Stimulated activated naive CD8-positive, alpha-beta T cell treated with anti-CD3 and anti-CD28 coated beads, Interleukin-15, amount 100 ng/mL, for 72 hours (primary cell): ENCODE measurements at regions not wholly inside any gene's neighbourhood (a gene's known extent, or its start where the extent isn't known, plus 50 kb on each side); places are given as distances from the start of the nearest gene placed in this dataset.
A peak's percentile ranks its signal among the peaks of the same experiment; 100 is the strongest.

Experiments
- ATAC-seq: fragments of 150-1000 bp; cut with Tn5 transposase; 2 replicates; pipeline ENCODE4 v1.10.0; 2021; ENCODE audit warnings: mild to moderate bottlenecking, moderate library complexity
- DNase-seq, 2 donors: peaks; one replicate each; pipeline ENCODE4 v3.0.0; 2021 to 2022
- H3K27ac Mint-ChIP-seq, 2 donors: one replicate each; pipeline ENCODE4 v1.8.0; 2022; ENCODE audit warnings: mild to moderate bottlenecking in 2 of 2, mixed read lengths in 2 of 2, moderate library complexity in 2 of 2
- H3K27me3 Mint-ChIP-seq: one replicate; pipeline ENCODE4 v1.8.0; 2022; ENCODE audit warnings: mixed read lengths
- H3K4me1 Mint-ChIP-seq: one replicate; pipeline ENCODE4 v1.8.0; 2022; ENCODE audit warnings: mild to moderate bottlenecking, mixed read lengths
- H3K4me3 Mint-ChIP-seq, 2 donors: one replicate each; pipeline ENCODE4 v1.8.0; 2022; ENCODE audit warnings: mild to moderate bottlenecking in 2 of 2, mixed read lengths in 2 of 2, moderate library complexity in 1 of 2
- H3K9me3 Mint-ChIP-seq, 2 donors: one replicate each; pipeline ENCODE4 v1.8.0; 2022; ENCODE audit warnings: mixed read lengths in 2 of 2

GRCh38 chr13:53499576-53500133 is 471.0 kb downstream of the OLFM4 start:
- ATAC-seq (no peak), DNase-seq (no peak)
- Mint-ChIP-seq H3K9me3 (peaks cover 6 to 16% of the 10 kb centered on the region in 2 donors), H3K4me1 (no peaks in the 10 kb centered on the region), H3K27ac (no peak overlapping the region), H3K4me3 (no peak overlapping the region), H3K27me3 (no peaks in the 10 kb centered on the region)

GRCh38 chr13:53501387-53501786 is 472.8 kb downstream of the OLFM4 start:
- no peak overlapping the region for H3K4me3 Mint-ChIP-seq
- H3K27me3 Mint-ChIP-seq = no peaks in the 10 kb centered on the region
- no peak overlapping the region for H3K27ac Mint-ChIP-seq
- peaks cover 9% of the 10 kb centered on the region in 2 donors for H3K9me3 Mint-ChIP-seq
- DNase-seq (no peak), ATAC-seq (no peak)
- H3K4me1 Mint-ChIP-seq = no peaks in the 10 kb centered on the region

GRCh38 chr13:53507741-53508140 is 479.1 kb downstream of the OLFM4 start:
- Mint-ChIP-seq H3K27me3 (no peaks in the 10 kb centered on the region), H3K4me3 (no peak overlapping the region), H3K4me1 (no peaks in the 10 kb centered on the region), H3K27ac (no peak overlapping the region), H3K9me3 (peaks cover 7 to 24% of the 10 kb centered on the region in 2 donors)
- DNase-seq = no peak
- no peak for ATAC-seq

- no peaks in the 10 kb centered on the region for H3K27me3 Mint-ChIP-seq
- H3K9me3 Mint-ChIP-seq = peaks cover 3 to 17% of the 10 kb centered on the region in 2 donors
- no peak overlapping the region for H3K27ac Mint-ChIP-seq
- H3K4me3 Mint-ChIP-seq = no peak overlapping the region
- no peak for DNase-seq
- ATAC-seq = no peak
- H3K4me1 Mint-ChIP-seq = no peaks in the 10 kb centered on the region
Observed at GRCh38 chr13:53512635-53513034, 484.0 kb downstream of the OLFM4 start.

- DNase-seq = no peak
- peaks cover 3 to 17% of the 10 kb centered on the region in 2 donors for H3K9me3 Mint-ChIP-seq
- H3K27me3 Mint-ChIP-seq = no peaks in the 10 kb centered on the region
- no peak overlapping the region for H3K4me3 Mint-ChIP-seq
- ATAC-seq = no peak
- no peaks in the 10 kb centered on the region for H3K4me1 Mint-ChIP-seq
- no peak overlapping the region for H3K27ac Mint-ChIP-seq
Observed at GRCh38 chr13:53513226-53513625, 484.6 kb downstream of the OLFM4 start.

- ATAC-seq (no peak), DNase-seq (no peak)
- no peaks in the 10 kb centered on the region for H3K27me3 Mint-ChIP-seq
- no peak overlapping the region for H3K27ac Mint-ChIP-seq
- H3K4me3 Mint-ChIP-seq = no peak overlapping the region
- H3K9me3 Mint-ChIP-seq = peaks cover 0 to 4% of the 10 kb centered on the region in 2 donors
- H3K4me1 Mint-ChIP-seq = no peaks in the 10 kb centered on the region
Observed at GRCh38 chr13:53520132-53520531, 491.5 kb downstream of the OLFM4 start.

- Mint-ChIP-seq H3K27ac (no peak overlapping the region), H3K4me1 (no peaks in the 10 kb centered on the region), H3K27me3 (no peaks in the 10 kb centered on the region), H3K9me3 (peaks cover 0 to 4% of the 10 kb centered on the region in 2 donors), H3K4me3 (no peak overlapping the region)
- DNase-seq (no peak), ATAC-seq (no peak)
Observed at GRCh38 chr13:53522034-53522433, 493.4 kb downstream of the OLFM4 start.

GRCh38 chr13:53537586-53537985 is 509.0 kb downstream of the OLFM4 start:
- Mint-ChIP-seq H3K27me3 (no peaks in the 10 kb centered on the region), H3K4me1 (no peaks in the 10 kb centered on the region), H3K9me3 (peaks cover 0 to 14% of the 10 kb centered on the region in 2 donors), H3K27ac (no peak overlapping the region), H3K4me3 (no peak overlapping the region)
- ATAC-seq (no peak), DNase-seq (no peak)

- H3K4me3 Mint-ChIP-seq = no peak overlapping the region
- no peak for DNase-seq
- H3K27me3 Mint-ChIP-seq = no peaks in the 10 kb centered on the region
- no peaks in the 10 kb centered on the region for H3K4me1 Mint-ChIP-seq
- H3K27ac Mint-ChIP-seq = no peak overlapping the region
- peak; percentile 35 for ATAC-seq
- H3K9me3 Mint-ChIP-seq = peaks cover 18 to 30% of the 10 kb centered on the region in 2 donors
Observed at GRCh38 chr13:53545340-53545941, 516.8 kb downstream of the OLFM4 start.

GRCh38 chr13:53560556-53560955 is 531.9 kb downstream of the OLFM4 start:
- DNase-seq (no peak), ATAC-seq (no peak)
- H3K27me3 Mint-ChIP-seq = no peaks in the 10 kb centered on the region
- no peak overlapping the region for H3K4me3 Mint-ChIP-seq
- no peaks in the 10 kb centered on the region for H3K4me1 Mint-ChIP-seq
- H3K9me3 Mint-ChIP-seq = peaks cover 5 to 7% of the 10 kb centered on the region in 2 donors
- no peak overlapping the region for H3K27ac Mint-ChIP-seq

GRCh38 chr13:53562419-53562818 is 533.8 kb downstream of the OLFM4 start:
- Mint-ChIP-seq H3K4me3 (no peak overlapping the region), H3K4me1 (no peaks in the 10 kb centered on the region), H3K27ac (no peak overlapping the region), H3K27me3 (no peaks in the 10 kb centered on the region), H3K9me3 (peaks cover 5 to 7% of the 10 kb centered on the region in 2 donors)
- no peak for ATAC-seq
- no peak for DNase-seq

- H3K27me3 Mint-ChIP-seq = no peaks in the 10 kb centered on the region
- no peak overlapping the region for H3K27ac Mint-ChIP-seq
- DNase-seq (no peak), ATAC-seq (no peak)
- no peaks in the 10 kb centered on the region for H3K4me1 Mint-ChIP-seq
- H3K4me3 Mint-ChIP-seq = no peak overlapping the region
- peaks cover 0 to 14% of the 10 kb centered on the region in 2 donors for H3K9me3 Mint-ChIP-seq
Observed at GRCh38 chr13:53568491-53568890, 539.9 kb downstream of the OLFM4 start.

GRCh38 chr13:53569453-53569852 is 540.8 kb downstream of the OLFM4 start:
- Mint-ChIP-seq H3K27me3 (no peaks in the 10 kb centered on the region), H3K4me3 (no peak overlapping the region)

GRCh38 chr13:53601113-53601512 is 572.5 kb downstream of the OLFM4 start:
- Mint-ChIP-seq H3K27ac (no peak overlapping the region), H3K4me3 (no peak overlapping the region), H3K9me3 (peaks cover 15 to 19% of the 10 kb centered on the region in 2 donors), H3K4me1 (no peaks in the 10 kb centered on the region), H3K27me3 (no peaks in the 10 kb centered on the region)
- DNase-seq = no peak
- ATAC-seq = no peak

More at GRCh38 chr13:53569453-53569852, 540.8 kb downstream of the OLFM4 start:
- DNase-seq (no peak), ATAC-seq (no peak)
- Mint-ChIP-seq H3K4me1 (no peaks in the 10 kb centered on the region), H3K9me3 (peaks cover 0 to 7% of the 10 kb centered on the region in 2 donors), H3K27ac (no peak overlapping the region)

- H3K4me3 Mint-ChIP-seq = no peak overlapping the region
- ATAC-seq (no peak), DNase-seq (no peak)
- no peaks in the 10 kb centered on the region for H3K27me3 Mint-ChIP-seq
- H3K4me1 Mint-ChIP-seq = no peaks in the 10 kb centered on the region
- H3K9me3 Mint-ChIP-seq = peaks cover 7 to 15% of the 10 kb centered on the region in 2 donors
- no peak overlapping the region for H3K27ac Mint-ChIP-seq
Observed at GRCh38 chr13:53605326-53605725, 576.7 kb downstream of the OLFM4 start.

GRCh38 chr13:53612200-53612599 is 583.6 kb downstream of the OLFM4 start:
- Mint-ChIP-seq H3K4me3 (no peak overlapping the region), H3K27ac (no peak overlapping the region), H3K9me3 (no peaks in the 10 kb centered on the region), H3K4me1 (no peaks in the 10 kb centered on the region), H3K27me3 (no peaks in the 10 kb centered on the region)
- DNase-seq (no peak), ATAC-seq (no peak)

GRCh38 chr13:53622456-53622855 is 593.8 kb downstream of the OLFM4 start:
- Mint-ChIP-seq H3K27me3 (no peaks in the 10 kb centered on the region), H3K9me3 (peaks cover 8 to 10% of the 10 kb centered on the region in 2 donors), H3K4me3 (no peak overlapping the region), H3K27ac (no peak overlapping the region), H3K4me1 (no peaks in the 10 kb centered on the region)
- no peak for DNase-seq
- no peak for ATAC-seq
